GM18519 (cell line): ENCODE measurements at regions not wholly inside any gene's neighbourhood (a gene's known extent, or its start where the extent isn't known, plus 50 kb on each side); places are given as distances from the start of the nearest gene placed in this dataset.

Experiments
- ATAC-seq: cut with Tn5 transposase; IDR thresholded peaks from one replicate; pipeline ENCODE4 v1.9.1; 2021; ENCODE audit warnings: mild to moderate bottlenecking, moderate library complexity; ENCODE audit not compliant: unreplicated experiment, low FRiP score

GRCh38 chr12:98179151-98179550 is 336.2 kb upstream of the TMPO start:
- no peak for ATAC-seq

- no peak for ATAC-seq
Measured at GRCh38 chr12:98180603-98181002, 334.8 kb upstream of the TMPO start.

GRCh38 chr12:98182821-98183220 is 332.6 kb upstream of the TMPO start:
- ATAC-seq = no peak

- ATAC-seq = no peak
Measured at GRCh38 chr12:98185606-98186005, 329.8 kb upstream of the TMPO start.

- ATAC-seq = no peak
Measured at GRCh38 chr12:98188650-98189077, 326.7 kb upstream of the TMPO start.

GRCh38 chr12:98194591-98194990 is 320.8 kb upstream of the TMPO start:
- no peak for ATAC-seq

GRCh38 chr12:98198261-98198982 is 317.0 kb upstream of the TMPO start:
- ATAC-seq = no peak

- ATAC-seq = no peak
Measured at GRCh38 chr12:98208816-98209215, 306.6 kb upstream of the TMPO start.

- no peak for ATAC-seq
Measured at GRCh38 chr12:98211909-98212695, 303.3 kb upstream of the TMPO start.

GRCh38 chr12:98213556-98213955 is 301.8 kb upstream of the TMPO start:
- no peak for ATAC-seq

- ATAC-seq = no peak
Measured at GRCh38 chr12:98217257-98217656, 298.1 kb upstream of the TMPO start.

- ATAC-seq = no peak
Measured at GRCh38 chr12:98220636-98221035, 294.8 kb upstream of the TMPO start.

GRCh38 chr12:98221243-98221808 is 294.1 kb upstream of the TMPO start:
- no peak for ATAC-seq

GRCh38 chr12:98222135-98222534 is 293.3 kb upstream of the TMPO start:
- ATAC-seq = no peak

GRCh38 chr12:98224584-98225221 is 290.7 kb upstream of the TMPO start:
- ATAC-seq = peak; percentile 66

GRCh38 chr12:98227162-98227561 is 288.2 kb upstream of the TMPO start:
- ATAC-seq = no peak

- no peak for ATAC-seq
Measured at GRCh38 chr12:98228683-98229539, 286.5 kb upstream of the TMPO start.

- ATAC-seq = no peak
Measured at GRCh38 chr12:98229540-98229924, 285.9 kb upstream of the TMPO start.

- no peak for ATAC-seq
Measured at GRCh38 chr12:98232753-98233390, 282.5 kb upstream of the TMPO start.

GRCh38 chr12:98235301-98235700 is 280.1 kb upstream of the TMPO start:
- no peak for ATAC-seq
